Adrenal gland (tissue), 9 donors: ENCODE measurements at regions not wholly inside any gene's neighbourhood (a gene's known extent, or its start where the extent isn't known, plus 50 kb on each side); places are given as distances from the start of the nearest gene placed in this dataset.
"Not testable (repeated sequence)": the region's sequence is repeated elsewhere in the genome, so short reads cannot be mapped to it uniquely, and the experiment has no call there.

Source experiments
- DNase-seq, 7 donors: peaks; one replicate each; pipeline ENCODE4 v3.0.0-alpha.2; 2019 to 2020
- H3K27ac ChIP-seq, 5 donors: fragments of 200-600 bp; sonication (generic) in 4 of 5; 1 replicate in 3 of 5; 2 replicates in 2 of 5; pipeline versions ENCODE4 v1.5.1 to v1.8.0; 2016 to 2020; ENCODE audit warnings: mild to moderate bottlenecking in 1 of 5
- H3K27me3 ChIP-seq: fragments of 200-600 bp; 2 replicates; pipeline ENCODE4 v1.8.0; 2021
- H3K36me3 ChIP-seq, 2 donors: fragments of 200-600 bp; replicated peaks in 1 of 2; 1 replicate in 1 of 2; 2 replicates in 1 of 2; pipeline versions ENCODE4 v1.5.1 to v1.8.0; 2018 to 2022
- H3K4me1 ChIP-seq, 2 donors: fragments of 200-600 bp; replicated peaks in 1 of 2; 1 replicate in 1 of 2; 2 replicates in 1 of 2; pipeline versions ENCODE4 v1.5.1 to v1.8.0; 2018 to 2021
- H3K4me3 ChIP-seq, 4 donors: fragments of 200-600 bp; sonication (generic) in 3 of 4; one replicate each; pipeline ENCODE4 v1.5.1; 2016 to 2018
- H3K9me3 ChIP-seq, 3 donors: fragments of 200-600 bp; sonication (generic) in 1 of 3; replicated peaks in 1 of 3; 1 replicate in 2 of 3; 2 replicates in 1 of 3; pipeline versions ENCODE4 v1.5.1 to v1.8.0; 2016 to 2021
- CTCF ChIP-seq, 6 experiments: fragments of 450-650 bp in 4 of 6; fragments of 200-600 bp in 2 of 6; sonication (generic) in 1 of 6; IDR thresholded peaks; 1 replicate in 5 of 6; 2 replicates in 1 of 6; pipeline versions ENCODE4 v1.5.1 to v1.8.0; 2016 to 2021; ENCODE audit warnings: antibody characterized with exemption in 6 of 6, mild to moderate bottlenecking in 2 of 6, moderate library complexity in 1 of 6
- POLR2A ChIP-seq, 2 donors: fragments of 450-650 bp; IDR thresholded peaks; one replicate each; pipeline ENCODE4 v1.6.1; 2017; ENCODE audit warnings: antibody characterized with exemption in 2 of 2, mild to moderate bottlenecking in 2 of 2, moderate library complexity in 1 of 2
- WGBS, 4 donors: extraction: QIAGEN DNeasy Blood & Tissue Kit in 2 of 4; methylation state at CpG; one replicate each; pipeline versions ENCODE4 v1.1.5 to v1.1.7; 2013 to 2017; 5-methylcytosine and 5-hydroxymethylcytosine counted together
- intact Hi-C, 2 donors: fragments of 100-400 bp; cut with DNase I; formaldehyde crosslinking; loops; one replicate each; pipeline versions ENCODE4 v1.14.1 to v1.15.0; 2022 to 2023
- donor health status: healthy with polysubstance abuse.
- donor health status: Bipolar disorder and iron deficiency.
- donor health status: DM: yes; HTN: yes; CAD: no.
- donor health status: DM: no; HTN: no; CAD: no.
- donor health status: DM: no; HTN: no; CAD: no.

GRCh38 chr2:180540761-180541160 is 439.6 kb upstream of the UBE2E3 start:
- H3K4me1 ChIP-seq, result no peaks in the 10 kb centered on the region
- H3K9me3 ChIP-seq, result no peaks in the 10 kb centered on the region
- TF ChIP-seq CTCF (IDR thresholded peaks at IDR 0.05), result no peak
- TF ChIP-seq POLR2A (IDR thresholded peaks at IDR 0.05), result no peak
- intact Hi-C loops, result no loop called here
- H3K36me3 ChIP-seq, result no peaks in the 10 kb centered on the region
- no peak for DNase-seq
- no peak overlapping the region for H3K27ac ChIP-seq
- H3K27me3 ChIP-seq, result no peaks in the 10 kb centered on the region
- 79 to 82% (median 80%) methylated on average over 8 of the region's 8 CpGs for WGBS, 4 donors
- no peak overlapping the region for H3K4me3 ChIP-seq

GRCh38 chr2:180539541-180539940 is 440.9 kb upstream of the UBE2E3 start:
- Histone ChIP-seq H3K27me3 (no peaks in the 10 kb centered on the region), H3K36me3 (no peaks in the 10 kb centered on the region), H3K9me3 (no peaks in the 10 kb centered on the region), H3K27ac (no peak overlapping the region), H3K4me3 (no peak overlapping the region), H3K4me1 (no peaks in the 10 kb centered on the region)
- TF ChIP-seq CTCF (IDR thresholded peaks at IDR 0.05), result no peak
- no peak for TF ChIP-seq POLR2A (IDR thresholded peaks at IDR 0.05)
- no peak for DNase-seq
- intact Hi-C loops, result no loop called here

- WGBS, 4 donors, result 79 to 89% (median 87%) methylated on average over 1 of the region's 1 CpG
- H3K4me3 ChIP-seq, result no peak overlapping the region
- H3K4me1 ChIP-seq, result no peaks in the 10 kb centered on the region
- intact Hi-C loops, result no loop called here
- H3K9me3 ChIP-seq, result no peaks in the 10 kb centered on the region
- no peaks in the 10 kb centered on the region for H3K36me3 ChIP-seq
- H3K27me3 ChIP-seq, result no peaks in the 10 kb centered on the region
- TF ChIP-seq POLR2A (IDR thresholded peaks at IDR 0.05) (no peak), CTCF (IDR thresholded peaks at IDR 0.05) (no peak)
- H3K27ac ChIP-seq, result no peak overlapping the region
- no peak for DNase-seq
These were observed 445.1 kb upstream of the UBE2E3 start for GRCh38 chr2:180535289-180535688.

GRCh38 chr2:180531787-180532186 is 448.6 kb upstream of the UBE2E3 start:
- H3K9me3 ChIP-seq, H3K27me3 ChIP-seq, intact Hi-C loops, DNase-seq, H3K36me3 ChIP-seq, H3K27ac ChIP-seq, H3K4me1 ChIP-seq, H3K4me3 ChIP-seq: not testable (repeated sequence)
- 81 to 91% (median 84%) methylated on average over 8 of the region's 8 CpGs for WGBS, 4 donors

GRCh38 chr2:180524499-180524898 is 455.9 kb upstream of the UBE2E3 start:
- no peaks in the 10 kb centered on the region for H3K36me3 ChIP-seq
- intact Hi-C loops, result no loop called here
- H3K27ac ChIP-seq, result no peak overlapping the region
- no peaks in the 10 kb centered on the region for H3K27me3 ChIP-seq
- no peak for DNase-seq
- H3K4me3 ChIP-seq, result no peak overlapping the region
- H3K4me1 ChIP-seq, result no peaks in the 10 kb centered on the region
- WGBS, 4 donors, result 45 to 61% (median 54%) methylated on average over 2 of the region's 2 CpGs
- TF ChIP-seq POLR2A (IDR thresholded peaks at IDR 0.05) (no peak), CTCF (IDR thresholded peaks at IDR 0.05) (no peak)
- H3K9me3 ChIP-seq, result no peaks in the 10 kb centered on the region
